ENCODE measurements at regions not wholly inside any gene's neighbourhood (a gene's known extent, or its start where the extent isn't known, plus 50 kb on each side); places are given as distances from the start of the nearest gene placed in this dataset.
A peak's percentile ranks its signal among the peaks of the same experiment; 100 is the strongest.

DNA sequence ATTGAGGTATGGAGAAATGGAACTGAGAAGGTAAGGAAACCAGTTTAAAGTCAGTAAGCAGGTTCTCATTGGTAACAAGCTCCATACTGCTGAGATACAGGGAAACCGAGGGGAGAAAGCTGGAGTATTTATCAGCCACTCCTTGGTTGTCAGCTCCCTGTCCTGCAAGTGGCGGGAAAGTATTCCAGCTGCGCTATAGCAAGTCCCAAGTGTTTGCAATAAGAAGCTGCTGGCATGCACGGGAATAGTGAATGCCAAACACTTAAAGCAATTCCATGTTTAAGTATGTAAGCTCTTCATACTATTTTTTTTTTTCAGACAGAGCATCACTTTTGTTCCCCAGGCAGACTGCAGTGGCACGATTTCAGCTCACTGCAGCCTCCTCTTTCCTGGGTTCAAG, 1601.1 kb downstream of the SUCLG1 start:
- DNase-seq, result no peak

DNA sequence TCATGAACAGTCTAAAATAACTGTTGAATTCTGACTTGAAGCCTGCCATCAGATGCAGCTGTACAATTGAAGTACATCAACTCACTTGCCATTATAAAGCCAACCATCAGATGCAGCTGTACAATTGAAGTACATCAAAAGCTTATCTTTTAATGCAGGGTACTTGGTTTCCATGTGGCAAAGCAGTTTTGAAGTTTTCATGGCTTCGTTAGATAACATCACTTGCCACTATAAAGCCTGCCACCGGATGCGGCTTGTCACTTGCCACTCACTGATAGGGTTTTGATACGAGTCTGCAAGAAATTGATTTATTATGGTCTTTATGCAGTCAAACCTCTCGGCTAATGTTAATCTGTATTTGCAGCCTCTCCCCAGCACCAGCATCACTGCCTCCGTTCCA, 1605.8 kb downstream of the SUCLG1 start:
- peak in 1 of 5 experiments; percentile 51 for DNase-seq

- DNase-seq, result no peak
Measured at GRCh38 chr2:82852787-82853186, 1606.3 kb downstream of the SUCLG1 start.

DNA sequence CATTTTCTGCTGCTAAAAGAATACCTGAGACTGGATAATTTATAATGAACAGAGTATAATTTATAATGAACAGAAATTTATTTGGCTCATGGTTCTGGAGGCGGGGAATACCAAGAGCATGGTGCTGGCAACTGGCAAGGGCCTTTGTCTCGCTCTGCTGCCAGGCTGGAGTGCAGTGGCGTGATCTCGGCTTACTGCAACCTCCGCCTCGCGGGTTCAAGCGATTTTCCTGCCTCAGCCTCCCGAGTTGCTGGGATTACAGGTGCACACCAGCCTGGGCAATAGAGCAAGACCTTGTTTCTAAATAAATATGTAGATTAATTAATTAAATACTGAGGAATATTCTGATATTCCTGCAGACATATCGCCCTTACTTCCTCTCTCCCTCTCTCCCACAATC, 1610.8 kb downstream of the SUCLG1 start:
- no peak for DNase-seq

DNA sequence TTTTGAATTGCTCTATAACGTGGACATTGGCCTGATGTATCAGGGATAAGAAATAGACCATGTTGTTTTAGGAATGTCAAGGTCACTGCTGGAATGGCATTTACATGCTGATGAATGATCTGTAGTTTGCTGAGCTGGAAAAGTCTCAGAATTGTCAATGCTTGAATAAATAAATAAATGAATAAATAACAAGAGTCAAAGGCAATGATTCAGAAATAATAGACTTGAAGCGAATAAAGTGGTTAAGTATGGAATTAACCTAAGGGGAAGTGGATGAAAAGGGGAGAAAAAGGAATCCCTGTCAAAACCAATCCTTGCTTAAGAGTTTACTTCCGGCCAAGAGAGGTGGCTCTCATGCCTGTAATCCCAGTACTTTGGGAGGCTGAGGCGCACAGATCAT, 1620.0 kb downstream of the SUCLG1 start:
- DNase-seq, result no peak

DNA sequence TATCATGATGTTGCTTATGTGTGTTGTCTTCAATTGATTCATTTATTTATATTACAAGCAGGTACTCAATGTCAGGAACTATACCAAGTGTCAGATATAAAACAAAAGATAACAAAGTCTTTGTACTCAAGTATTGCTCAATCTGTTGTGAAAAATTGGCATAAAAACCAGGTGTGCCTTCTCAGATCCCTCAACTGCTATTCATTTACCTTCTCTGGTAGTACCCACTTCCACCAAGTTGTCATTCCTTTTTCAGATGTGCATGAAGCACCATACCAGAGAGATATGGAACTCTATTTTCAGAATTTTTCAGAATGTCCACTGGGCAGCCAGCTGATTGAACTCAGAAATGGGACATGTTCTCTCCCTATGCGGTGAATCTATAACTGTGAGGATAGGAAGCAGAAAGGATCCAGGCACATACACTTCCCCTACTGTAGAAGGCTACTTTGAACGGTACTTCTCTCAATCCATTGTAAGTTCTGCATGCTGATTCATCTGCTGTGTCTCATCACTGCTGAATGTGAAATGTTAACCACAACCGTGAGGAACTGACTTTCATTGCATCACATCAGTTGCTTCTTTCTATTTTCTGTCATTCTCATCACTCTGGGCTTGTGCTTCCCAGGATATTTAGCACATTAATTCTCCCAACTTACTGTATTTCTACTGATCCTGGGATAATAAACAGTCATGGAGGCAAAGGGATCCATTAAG, 1621.3 kb downstream of the SUCLG1 start:
- DNase-seq, result no peak

DNA sequence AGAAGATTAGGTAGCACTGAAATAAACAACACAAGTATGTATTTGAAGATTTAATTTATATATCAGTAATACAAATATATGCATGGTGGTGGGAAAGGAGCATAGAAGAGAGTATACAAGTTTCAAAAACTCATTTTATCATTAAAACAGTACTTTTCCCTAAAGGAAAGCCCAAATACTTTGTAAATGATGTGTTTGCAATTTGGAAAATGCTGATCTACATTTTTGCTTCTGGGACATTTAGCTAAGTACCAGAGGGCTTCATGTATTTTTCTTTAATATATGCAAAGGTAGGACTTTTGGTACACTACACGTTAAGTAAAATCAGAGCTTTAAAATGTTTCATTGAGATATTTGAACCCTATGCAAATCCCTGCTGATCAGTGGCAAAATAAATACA, 1624.2 kb downstream of the SUCLG1 start:
- no peak for DNase-seq

- DNase-seq, result no peak
Measured at GRCh38 chr2:82827426-82827825, 1631.7 kb downstream of the SUCLG1 start.

GRCh38 chr2:82826437-82826836, 1632.6 kb downstream of the SUCLG1 start:
- no peak for DNase-seq

DNA sequence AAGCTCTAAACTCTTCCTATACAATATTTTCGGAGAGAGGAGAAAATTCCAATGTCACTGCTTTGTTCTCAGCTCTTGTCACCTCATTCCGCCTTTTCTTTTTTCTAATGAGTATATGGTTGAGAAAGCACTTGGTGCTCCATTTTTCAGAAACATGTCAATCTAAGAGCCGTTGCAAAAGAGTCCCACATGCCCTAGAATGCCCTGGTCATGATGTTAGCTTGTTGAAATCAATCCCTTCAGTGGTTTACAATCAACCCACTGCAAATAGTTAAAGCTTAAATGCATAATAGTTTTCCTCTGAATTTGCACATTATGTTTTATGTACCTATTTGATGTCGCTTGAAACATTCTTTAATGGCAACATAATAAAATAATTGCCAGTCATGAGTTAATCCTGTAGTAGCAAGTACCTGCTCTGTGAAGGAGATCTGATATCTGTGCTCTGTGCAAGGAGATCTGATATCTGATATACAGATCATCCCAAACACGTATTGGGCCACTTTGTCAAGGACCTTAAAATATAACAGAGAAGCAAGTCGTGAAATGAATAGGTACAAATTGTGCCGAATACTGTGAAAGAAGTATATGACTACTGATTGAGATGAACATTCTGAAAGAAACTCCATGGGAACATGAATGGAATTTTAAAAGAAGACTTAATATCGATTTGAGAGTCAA, 1633.5 kb downstream of the SUCLG1 start:
- DNase-seq, result no peak

DNA sequence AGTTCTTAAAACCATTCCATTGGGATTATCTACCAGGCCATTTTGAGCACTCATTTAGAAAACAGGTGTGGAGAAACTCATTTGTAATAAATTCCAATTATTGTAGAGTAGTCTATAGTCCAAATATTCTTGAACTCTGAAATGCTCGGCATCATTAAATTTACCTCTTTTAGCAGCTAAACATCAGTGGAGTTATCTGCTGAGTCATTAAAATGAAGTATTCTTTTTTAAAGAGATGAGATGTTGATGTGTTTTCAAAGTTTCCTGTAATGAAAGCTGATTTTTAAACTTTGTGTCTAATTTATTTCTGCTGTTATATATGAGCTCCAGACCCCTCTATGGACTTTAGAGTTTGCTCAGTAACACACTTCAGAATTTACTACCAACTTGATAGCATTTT, 1635.2 kb downstream of the SUCLG1 start:
- DNase-seq, result no peak

- no peak for DNase-seq
Measured at GRCh38 chr2:82819951-82820350, 1639.1 kb downstream of the SUCLG1 start.

- DNase-seq, result no peak
Measured at GRCh38 chr2:82814146-82814545, 1644.9 kb downstream of the SUCLG1 start.

- DNase-seq, result no peak
Measured at GRCh38 chr2:82811946-82812345, 1647.1 kb downstream of the SUCLG1 start.

- no peak for DNase-seq
Measured at GRCh38 chr2:82803307-82803706, 1655.8 kb downstream of the SUCLG1 start.

DNA sequence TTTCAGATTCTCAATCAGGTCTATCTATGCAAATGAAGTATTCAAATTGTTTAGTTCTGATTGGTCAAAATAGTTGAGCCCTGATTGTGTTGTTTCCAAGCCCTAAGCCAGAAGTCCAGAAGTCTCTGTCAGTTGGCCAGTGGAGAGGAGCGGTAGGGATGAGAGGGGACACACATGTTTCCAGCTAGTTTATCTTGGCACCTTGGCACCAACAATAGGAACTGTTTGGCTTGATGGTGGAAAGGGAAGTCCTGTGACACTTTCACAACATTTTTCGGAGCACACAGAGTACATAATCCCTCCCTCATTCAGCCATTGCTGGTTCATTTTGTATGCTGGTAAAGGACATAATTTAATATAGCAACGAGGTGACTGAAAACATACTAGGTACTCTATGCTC, 1661.6 kb downstream of the SUCLG1 start:
- DNase-seq, result no peak

- no peak for DNase-seq
Measured at GRCh38 chr2:82796132-82796531, 1662.9 kb downstream of the SUCLG1 start.

DNA sequence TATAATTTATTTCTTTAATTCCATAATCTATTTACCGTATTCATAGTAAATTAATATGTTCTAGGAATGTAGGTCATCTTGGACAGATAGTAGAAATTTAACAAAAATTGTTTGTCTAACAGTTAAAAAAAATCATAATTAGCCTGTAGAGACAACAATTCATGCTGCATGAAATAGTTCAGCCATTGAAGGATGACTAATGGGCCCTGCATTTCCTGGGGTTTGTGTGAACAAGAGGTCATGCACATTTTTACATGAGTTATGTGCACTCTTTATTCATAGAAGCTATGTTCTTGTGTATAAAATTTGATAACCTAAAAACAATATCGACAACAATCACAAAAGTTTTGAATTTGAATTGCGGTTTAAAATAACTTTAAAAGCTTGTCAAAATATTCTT, 1663.6 kb downstream of the SUCLG1 start:
- no peak for DNase-seq

DNA sequence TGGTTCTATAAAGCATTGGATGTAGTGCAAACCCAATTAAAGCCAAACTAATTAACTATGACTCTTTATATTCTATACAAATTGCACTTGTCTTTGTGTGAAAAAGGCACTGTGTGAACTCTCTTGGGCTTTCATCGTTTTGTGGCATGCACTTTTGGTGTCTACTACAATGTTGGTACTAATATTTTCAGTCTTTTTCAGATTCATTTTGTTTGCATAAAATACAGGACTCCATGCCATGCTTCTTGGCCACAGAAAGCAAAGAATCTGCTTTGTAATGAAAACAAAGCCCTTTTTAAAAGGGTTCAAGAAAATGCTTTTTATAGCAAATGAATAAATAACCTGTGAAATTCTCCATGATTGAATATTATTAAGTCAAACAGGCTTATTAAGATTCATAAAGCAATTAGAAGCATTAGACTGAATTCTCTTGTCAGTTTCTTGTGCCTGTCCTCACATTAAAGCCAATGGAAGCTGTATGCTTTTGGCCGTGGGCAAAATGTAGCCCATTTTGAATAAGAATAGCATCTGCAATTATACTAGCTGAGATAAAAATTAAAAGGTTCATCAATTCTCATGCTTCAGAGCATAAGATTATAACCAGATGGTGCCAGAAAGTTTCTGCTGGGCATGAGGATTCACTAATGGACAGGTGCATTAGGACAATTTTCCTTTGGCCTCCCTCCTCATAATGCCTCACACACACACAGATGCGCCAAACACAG, 1665.2 kb downstream of the SUCLG1 start:
- DNase-seq, result no peak

GRCh38 chr2:82792316-82792715, 1666.8 kb downstream of the SUCLG1 start:
- no peak for DNase-seq

- no peak for DNase-seq
Measured at GRCh38 chr2:82790206-82791021, 1668.7 kb downstream of the SUCLG1 start.

- no peak for DNase-seq
Measured at GRCh38 chr2:82789851-82790205, 1669.3 kb downstream of the SUCLG1 start.

Measured in T-helper 2 cell (primary cell).